Keratinocyte (primary cell): ENCODE measurements at regions not wholly inside any gene's neighbourhood (a gene's known extent, or its start where the extent isn't known, plus 50 kb on each side); places are given as distances from the start of the nearest gene placed in this dataset.

Experiments
- DNase-seq: peaks from one replicate; pipeline ENCODE4 v3.0.0-alpha.2; 2011; ENCODE audit warnings: low read depth, missing footprints, low spot score
- FAIRE-seq: peaks from 2 replicates; lab custom pipeline; 2011; peaks lifted over from hg19 to GRCh38; lab: Jason Lieb, UNC
- H2AFZ ChIP-seq: 2 replicates; pipeline ENCODE4 v1.6.0; 2012; ENCODE audit warnings: low read length, control low read depth, inconsistent platforms; ENCODE audit not compliant: control insufficient read depth
- H3K27ac ChIP-seq: 2 replicates; pipeline ENCODE4 v1.5.1; 2011; ENCODE audit warnings: low read length; ENCODE audit not compliant: control insufficient read depth, insufficient read depth
- H3K27me3 ChIP-seq: 3 replicates; pipeline ENCODE4 v1.6.0; 2011; ENCODE audit warnings: low read length; ENCODE audit not compliant: control insufficient read depth, insufficient read depth; ENCODE audit errors: extremely low read depth
- H3K36me3 ChIP-seq, 2 experiments: 2 replicates in 1 of 2; 3 replicates in 1 of 2; pipeline ENCODE4 v1.5.1; 2011; ENCODE audit warnings: low read length in 2 of 2, mild to moderate bottlenecking in 1 of 2; ENCODE audit not compliant: control insufficient read depth in 2 of 2, insufficient read depth in 2 of 2; ENCODE audit errors: extremely low read depth in 1 of 2
- H3K4me1 ChIP-seq: 3 replicates; pipeline ENCODE4 v1.5.1; 2011; ENCODE audit warnings: low read length; ENCODE audit not compliant: control insufficient read depth, insufficient read depth; ENCODE audit errors: extremely low read depth
- H3K4me2 ChIP-seq: 3 replicates; pipeline ENCODE4 v1.6.0; 2011; ENCODE audit warnings: low read depth, low read length; ENCODE audit not compliant: control insufficient read depth, insufficient read depth; ENCODE audit errors: extremely low read depth
- H3K4me3 ChIP-seq, 3 experiments: fragments of 200-600 bp in 1 of 3; sonication (generic) in 1 of 3; 2 replicates in 2 of 3; 3 replicates in 1 of 3; pipeline ENCODE4 v1.5.1; 2011 to 2016; ENCODE audit warnings: low read length in 3 of 3, mild to moderate bottlenecking in 3 of 3, control low read depth in 2 of 3, inconsistent platforms in 1 of 3, low read depth in 1 of 3, mixed read lengths in 1 of 3, mixed run types in 1 of 3, moderate library complexity in 1 of 3; ENCODE audit not compliant: control insufficient read depth in 2 of 3, insufficient read depth in 2 of 3; ENCODE audit errors: extremely low read depth in 1 of 3
- H3K79me2 ChIP-seq: 2 replicates; pipeline ENCODE4 v1.6.0; 2012; ENCODE audit warnings: low read length; ENCODE audit not compliant: control insufficient read depth, insufficient read depth
- H3K9ac ChIP-seq: 3 replicates; pipeline ENCODE4 v1.6.0; 2011; ENCODE audit warnings: low read length; ENCODE audit not compliant: control insufficient read depth, insufficient read depth; ENCODE audit errors: extremely low read depth
- H3K9me1 ChIP-seq: 3 replicates; pipeline ENCODE4 v1.6.0; 2011; ENCODE audit warnings: low read length; ENCODE audit not compliant: control insufficient read depth, insufficient read depth; ENCODE audit errors: extremely low read depth
- H3K9me3 ChIP-seq: 2 replicates; pipeline ENCODE4 v1.5.1; 2012; ENCODE audit warnings: low read depth, low read length; ENCODE audit not compliant: control insufficient read depth
- H4K20me1 ChIP-seq: 3 replicates; pipeline ENCODE4 v1.6.0; 2011; ENCODE audit warnings: low read length; ENCODE audit not compliant: control insufficient read depth, insufficient read depth; ENCODE audit errors: extremely low read depth
- EZH2 ChIP-seq: IDR thresholded peaks from one replicate; pipeline ENCODE4 v1.6.1; 2012; ENCODE audit warnings: inconsistent platforms, mild to moderate bottlenecking, low read length, moderate library complexity
- dilution Hi-C: fragments of 300-500 bp; cut with MboI; formaldehyde crosslinking; loops from one replicate; pipeline ENCODE4 v1.7.0; 2020; ENCODE audit warnings: low sequenced_read_pairs; ENCODE audit not compliant: extremely low pct_ligation_motif_present
- TF ChIP-seq, protein P1 (sequence below), 3 experiments: IDR thresholded peaks in 1 of 3; conservative IDR thresholded peaks in 1 of 3; optimal IDR thresholded peaks in 1 of 3; 2 replicates in 2 of 3; 3 replicates in 1 of 3; pipeline versions ENCODE3 to v1.5.1; 2011; ENCODE audit warnings: low read length in 3 of 3, mild to moderate bottlenecking in 3 of 3, moderate library complexity in 2 of 3, control low read depth in 1 of 3, inconsistent platforms in 1 of 3; ENCODE audit not compliant: insufficient read depth in 2 of 3; ENCODE audit errors: extremely low read depth in 1 of 3

GRCh38 chr10:31151301-31151700, 119.6 kb upstream of the ZNF438 start:
- dilution Hi-C loops, result no loop called here

GRCh38 chr10:31152421-31153135, 120.9 kb upstream of the ZNF438 start:
- H3K4me1 ChIP-seq, result peaks cover 1% of the 10 kb centered on the region
- FAIRE-seq, result no peak
- dilution Hi-C loops, result no loop called here

More at GRCh38 chr10:31151301-31151700, 119.6 kb upstream of the ZNF438 start:
- FAIRE-seq (no peak), DNase-seq (no peak)
- no peaks in the 10 kb centered on the region for H3K9me3 ChIP-seq
- no peaks in the 10 kb centered on the region for H4K20me1 ChIP-seq
- TF ChIP-seq, protein P1, sequence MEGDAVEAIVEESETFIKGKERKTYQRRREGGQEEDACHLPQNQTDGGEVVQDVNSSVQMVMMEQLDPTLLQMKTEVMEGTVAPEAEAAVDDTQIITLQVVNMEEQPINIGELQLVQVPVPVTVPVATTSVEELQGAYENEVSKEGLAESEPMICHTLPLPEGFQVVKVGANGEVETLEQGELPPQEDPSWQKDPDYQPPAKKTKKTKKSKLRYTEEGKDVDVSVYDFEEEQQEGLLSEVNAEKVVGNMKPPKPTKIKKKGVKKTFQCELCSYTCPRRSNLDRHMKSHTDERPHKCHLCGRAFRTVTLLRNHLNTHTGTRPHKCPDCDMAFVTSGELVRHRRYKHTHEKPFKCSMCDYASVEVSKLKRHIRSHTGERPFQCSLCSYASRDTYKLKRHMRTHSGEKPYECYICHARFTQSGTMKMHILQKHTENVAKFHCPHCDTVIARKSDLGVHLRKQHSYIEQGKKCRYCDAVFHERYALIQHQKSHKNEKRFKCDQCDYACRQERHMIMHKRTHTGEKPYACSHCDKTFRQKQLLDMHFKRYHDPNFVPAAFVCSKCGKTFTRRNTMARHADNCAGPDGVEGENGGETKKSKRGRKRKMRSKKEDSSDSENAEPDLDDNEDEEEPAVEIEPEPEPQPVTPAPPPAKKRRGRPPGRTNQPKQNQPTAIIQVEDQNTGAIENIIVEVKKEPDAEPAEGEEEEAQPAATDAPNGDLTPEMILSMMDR (optimal IDR thresholded peaks at IDR 0.05 in 1 of 3, IDR thresholded peaks at IDR 0.05 in 1 of 3, conservative IDR thresholded peaks at IDR 0.05 in 1 of 3; ENCODE audit: extremely low read depth in 1 of 3, insufficient read depth in 2 of 3, low read length in 3 of 3), result no peak
- TF ChIP-seq EZH2, result no peak
- H3K27ac ChIP-seq, result no peak overlapping the region
- no peaks in the 10 kb centered on the region for H3K27me3 ChIP-seq
- H3K36me3 ChIP-seq, result no peaks in the 10 kb centered on the region
- H3K4me1 ChIP-seq, result peaks cover 13% of the 10 kb centered on the region
- H3K4me3 ChIP-seq, result no peak overlapping the region
- H2AFZ ChIP-seq, result no peak overlapping the region
- no peaks in the 10 kb centered on the region for H3K9me1 ChIP-seq
- H3K9ac ChIP-seq, result no peak overlapping the region
- H3K79me2 ChIP-seq, result no peaks in the 10 kb centered on the region
- no peak overlapping the region for H3K4me2 ChIP-seq

More at GRCh38 chr10:31152421-31153135, 120.9 kb upstream of the ZNF438 start:
- Histone ChIP-seq H3K9me3 (no peaks in the 10 kb centered on the region), H3K4me3 (no peak overlapping the region), H3K27ac (no peak overlapping the region), H3K79me2 (no peaks in the 10 kb centered on the region), H3K4me2 (no peak overlapping the region), H3K27me3 (no peaks in the 10 kb centered on the region), H3K36me3 (no peaks in the 10 kb centered on the region), H2AFZ (no peak overlapping the region), H4K20me1 (no peaks in the 10 kb centered on the region), H3K9me1 (no peaks in the 10 kb centered on the region), H3K9ac (no peak overlapping the region)
- TF ChIP-seq EZH2, result no peak
- TF ChIP-seq, protein P1 (optimal IDR thresholded peaks at IDR 0.05 in 1 of 3, IDR thresholded peaks at IDR 0.05 in 1 of 3, conservative IDR thresholded peaks at IDR 0.05 in 1 of 3; ENCODE audit: extremely low read depth in 1 of 3, insufficient read depth in 2 of 3, low read length in 3 of 3), result no peak
- DNase-seq, result no peak
